Neuronal stem cell (in vitro differentiated cells): ENCODE measurements at regions not wholly inside any gene's neighbourhood (a gene's known extent, or its start where the extent isn't known, plus 50 kb on each side); places are given as distances from the start of the nearest gene placed in this dataset.

ENCODE experiments used
- DNase-seq: peaks from one replicate; pipeline ENCODE4 v3.0.0-alpha.2; 2013; ENCODE audit warnings: low spot score
- H2AFZ ChIP-seq: one replicate; pipeline ENCODE4 v1.6.1; 2013; ENCODE audit warnings: mild to moderate bottlenecking, low read length, inconsistent platforms
- H2AK5ac ChIP-seq: 2 replicates; pipeline ENCODE4 v1.6.1; 2013; ENCODE audit warnings: low read depth, mild to moderate bottlenecking, inconsistent platforms, low read length, moderate library complexity, mixed read lengths
- H2BK120ac ChIP-seq: 2 replicates; pipeline ENCODE4 v1.6.1; 2013; ENCODE audit warnings: low read depth, mild to moderate bottlenecking, inconsistent platforms, low read length, moderate library complexity, mixed read lengths
- H2BK12ac ChIP-seq: one replicate; pipeline ENCODE4 v1.6.1; 2013; ENCODE audit warnings: low read length, inconsistent platforms
- H2BK15ac ChIP-seq: 2 replicates; pipeline ENCODE4 v1.6.1; 2013; ENCODE audit warnings: mild to moderate bottlenecking, low read length, inconsistent platforms, mixed read lengths
- H2BK5ac ChIP-seq: one replicate; pipeline ENCODE4 v1.6.1; 2013; ENCODE audit warnings: inconsistent platforms, mild to moderate bottlenecking, low read length, moderate library complexity
- H3K14ac ChIP-seq: one replicate; pipeline ENCODE4 v1.6.1; 2013; ENCODE audit warnings: low read length, inconsistent platforms
- H3K18ac ChIP-seq: 2 replicates; pipeline ENCODE4 v1.6.1; 2013; ENCODE audit warnings: low read length, inconsistent platforms
- H3K23ac ChIP-seq: 2 replicates; pipeline ENCODE4 v1.6.1; 2013; ENCODE audit warnings: low read depth, mild to moderate bottlenecking, mixed read lengths, low read length, inconsistent platforms; ENCODE audit not compliant: poor library complexity
- H3K27ac ChIP-seq: replicated peaks from 3 replicates; pipeline ENCODE4 v1.5.1; 2013; ENCODE audit warnings: low read length, inconsistent platforms
- H3K27me3 ChIP-seq, 3 experiments: 2 replicates each; pipeline ENCODE4 v1.6.1; 2013; ENCODE audit warnings: low read length in 3 of 3, mild to moderate bottlenecking in 2 of 3, inconsistent platforms in 1 of 3, low read depth in 1 of 3, mixed read lengths in 1 of 3, moderate library complexity in 1 of 3; ENCODE audit not compliant: control insufficient read depth in 3 of 3, insufficient read depth in 3 of 3
- H3K36me3 ChIP-seq, 2 donors: replicated peaks in 1 of 2; 2 replicates each; pipeline ENCODE4 v1.6.1; 2013; ENCODE audit warnings: low read length in 2 of 2; ENCODE audit not compliant: control insufficient read depth in 2 of 2, insufficient read depth in 2 of 2
- H3K4ac ChIP-seq: 2 replicates; pipeline ENCODE4 v1.6.1; 2013; ENCODE audit warnings: inconsistent platforms, mild to moderate bottlenecking, low read length, moderate library complexity
- H3K4me1 ChIP-seq, 2 donors: 1 replicate in 1 of 2; 2 replicates in 1 of 2; pipeline ENCODE4 v1.6.1; 2013; ENCODE audit warnings: low read length in 2 of 2, low read depth in 1 of 2; ENCODE audit not compliant: control insufficient read depth in 2 of 2, insufficient read depth in 1 of 2
- H3K4me2 ChIP-seq: one replicate; pipeline ENCODE4 v1.6.1; 2013; ENCODE audit warnings: mild to moderate bottlenecking, low read length, inconsistent platforms; ENCODE audit not compliant: insufficient read depth, poor library complexity, severe bottlenecking
- H3K4me3 ChIP-seq, 2 donors: 2 replicates each; pipeline ENCODE4 v1.5.1; 2013; ENCODE audit warnings: low read length in 2 of 2, mild to moderate bottlenecking in 2 of 2, inconsistent platforms in 1 of 2, moderate library complexity in 1 of 2
- H3K79me1 ChIP-seq: one replicate; pipeline ENCODE4 v1.6.1; 2013; ENCODE audit warnings: low read depth, mild to moderate bottlenecking, inconsistent platforms, low read length, moderate library complexity
- H3K9ac ChIP-seq: one replicate; pipeline ENCODE4 v1.6.1; 2013; ENCODE audit warnings: mild to moderate bottlenecking, low read depth, low read length, inconsistent platforms; ENCODE audit not compliant: poor library complexity
- H3K9me3 ChIP-seq, 2 donors: replicated peaks in 1 of 2; 2 replicates each; pipeline versions ENCODE3 to v1.6.1; 2013; ENCODE audit warnings: low read length in 2 of 2, mild to moderate bottlenecking in 2 of 2, inconsistent platforms in 1 of 2, low read depth in 1 of 2, mixed read lengths in 1 of 2, moderate library complexity in 1 of 2; ENCODE audit not compliant: control insufficient read depth in 2 of 2, insufficient read depth in 1 of 2
- H4K8ac ChIP-seq: one replicate; pipeline ENCODE4 v1.6.1; 2013; ENCODE audit warnings: low read depth, mild to moderate bottlenecking, inconsistent platforms, low read length, moderate library complexity
- H4K91ac ChIP-seq: one replicate; pipeline ENCODE4 v1.6.1; 2013; ENCODE audit warnings: low read length, low read depth, mild to moderate bottlenecking, inconsistent platforms; ENCODE audit not compliant: poor library complexity
- WGBS, 2 donors: extraction: QIAGEN DNeasy Blood & Tissue Kit; methylation state at CpG; one replicate each; pipeline ENCODE4 v1.1.7; 2013; ENCODE audit warnings: missing lambda C conversion rate in 2 of 2, mixed read lengths in 1 of 2; ENCODE audit not compliant: insufficient read length in 2 of 2, insufficient replicate concordance in 1 of 2; ENCODE audit errors: extremely low coverage in 2 of 2; 5-methylcytosine and 5-hydroxymethylcytosine counted together

GRCh38 chr1:4137621-4138415 is 237.7 kb upstream of the C1orf174 start:
- no peak overlapping the region for H2BK12ac ChIP-seq
- WGBS, 2 donors, result no CpG with 5 or more reads among the region's 14 CpGs
- H2AFZ ChIP-seq, result no peak overlapping the region
- H3K4me1 ChIP-seq, result peaks cover 0 to 11% of the 10 kb centered on the region in 2 donors
- no peak overlapping the region for H3K4me2 ChIP-seq
- H3K27me3 ChIP-seq, result no peaks in the 10 kb centered on the region
- no peak overlapping the region for H3K4ac ChIP-seq
- DNase-seq, result no peak
- no peaks in the 10 kb centered on the region for H3K36me3 ChIP-seq
- no peak overlapping the region for H3K27ac ChIP-seq
- H3K23ac ChIP-seq, result no peak overlapping the region
- no peak overlapping the region for H4K8ac ChIP-seq
- H2BK5ac ChIP-seq, result no peak overlapping the region
- peak overlapping the region; percentile 78 for H3K18ac ChIP-seq
- no peaks in the 10 kb centered on the region for H3K79me1 ChIP-seq
- H4K91ac ChIP-seq, result no peak overlapping the region
- H3K14ac ChIP-seq, result no peak overlapping the region
- peak overlapping the region; percentile 68 for H2AK5ac ChIP-seq
- H2BK15ac ChIP-seq, result peak overlapping the region; percentile 51
- H3K9me3 ChIP-seq, result peaks cover 0 to 3% of the 10 kb centered on the region in 2 donors
- peak overlapping the region; percentile 39 for H3K9ac ChIP-seq
- H2BK120ac ChIP-seq, result no peak overlapping the region
- H3K4me3 ChIP-seq, result no peak overlapping the region

DNA sequence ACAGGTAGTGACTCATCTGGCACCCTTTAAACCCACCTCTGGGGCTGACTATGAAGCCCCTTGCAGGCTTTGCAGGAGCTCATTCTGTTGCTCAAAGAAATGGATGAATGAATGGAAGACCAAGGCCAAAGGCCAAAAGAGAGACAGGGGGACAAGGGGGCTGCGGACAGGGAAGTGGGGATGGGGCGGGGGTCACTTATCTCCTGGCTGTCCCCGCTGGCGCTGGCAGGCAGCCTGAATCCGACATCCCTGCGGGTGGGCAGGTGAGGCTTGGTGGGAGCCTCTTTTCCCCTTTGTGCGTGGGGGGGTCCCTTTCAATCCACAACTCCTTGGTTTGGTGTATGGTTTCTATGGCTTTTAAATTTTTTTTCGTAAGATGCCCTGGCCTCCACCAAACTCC is 239.6 kb upstream of the C1orf174 start:
- H2AFZ ChIP-seq, result no peak overlapping the region
- WGBS, 2 donors, result no CpG with 5 or more reads among the region's 8 CpGs
- no peaks in the 10 kb centered on the region for H3K27me3 ChIP-seq
- H2BK15ac ChIP-seq, result no peak overlapping the region
- H3K9ac ChIP-seq, result no peak overlapping the region
- no peak overlapping the region for H2BK120ac ChIP-seq
- H3K9me3 ChIP-seq, result peaks cover 0 to 3% of the 10 kb centered on the region in 2 donors
- no peak overlapping the region for H3K4ac ChIP-seq
- H3K4me3 ChIP-seq, result no peak overlapping the region
- H3K4me1 ChIP-seq, result peaks cover 0 to 12% of the 10 kb centered on the region in 2 donors
- H3K18ac ChIP-seq, result no peak overlapping the region
- no peak overlapping the region for H4K8ac ChIP-seq
- H3K4me2 ChIP-seq, result no peak overlapping the region
- H2BK5ac ChIP-seq, result no peak overlapping the region
- no peak overlapping the region for H2BK12ac ChIP-seq
- no peak overlapping the region for H3K14ac ChIP-seq
- no peaks in the 10 kb centered on the region for H3K79me1 ChIP-seq
- no peaks in the 10 kb centered on the region for H3K36me3 ChIP-seq
- peak overlapping the region; percentile 50 for H2AK5ac ChIP-seq
- H4K91ac ChIP-seq, result no peak overlapping the region
- no peak overlapping the region for H3K27ac ChIP-seq
- H3K23ac ChIP-seq, result no peak overlapping the region
- no peak for DNase-seq

DNA sequence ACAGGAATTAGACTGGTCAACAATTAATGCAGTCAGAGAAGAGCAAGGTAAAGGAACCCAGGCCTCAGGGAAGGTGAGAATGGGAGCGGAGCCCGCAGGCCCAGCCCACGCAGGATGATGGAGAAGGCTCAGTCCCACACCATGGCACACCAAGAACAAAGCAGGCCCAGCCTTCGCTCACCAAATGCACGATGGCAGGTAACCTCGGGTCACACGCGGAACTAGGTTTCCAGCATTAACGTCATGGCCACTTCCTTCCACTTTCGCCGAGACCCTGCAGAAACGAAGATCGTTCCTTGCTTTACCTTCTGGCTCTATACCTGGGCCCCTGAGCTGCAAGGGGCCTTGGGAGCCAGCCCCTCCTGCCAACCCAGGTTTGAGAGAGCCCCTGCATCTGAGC is 240.2 kb upstream of the C1orf174 start:
- DNase-seq, result no peak
- peaks cover 0 to 3% of the 10 kb centered on the region in 2 donors for H3K9me3 ChIP-seq
- no peak overlapping the region for H3K4me3 ChIP-seq
- H3K14ac ChIP-seq, result no peak overlapping the region
- no peak overlapping the region for H2AK5ac ChIP-seq
- no peak overlapping the region for H2BK12ac ChIP-seq
- no peak overlapping the region for H2BK15ac ChIP-seq
- H3K79me1 ChIP-seq, result no peaks in the 10 kb centered on the region
- H3K9ac ChIP-seq, result no peak overlapping the region
- no CpG with 5 or more reads among the region's 13 CpGs for WGBS, 2 donors
- no peak overlapping the region for H3K23ac ChIP-seq
- no peaks in the 10 kb centered on the region for H3K27me3 ChIP-seq
- no peak overlapping the region for H3K4me2 ChIP-seq
- no peak overlapping the region for H2BK5ac ChIP-seq
- no peak overlapping the region for H3K4ac ChIP-seq
- H3K4me1 ChIP-seq, result peaks cover 0 to 12% of the 10 kb centered on the region in 2 donors
- H4K91ac ChIP-seq, result no peak overlapping the region
- no peak overlapping the region for H2BK120ac ChIP-seq
- H2AFZ ChIP-seq, result no peak overlapping the region
- no peak overlapping the region for H3K18ac ChIP-seq
- no peak overlapping the region for H4K8ac ChIP-seq
- no peak overlapping the region for H3K27ac ChIP-seq
- no peaks in the 10 kb centered on the region for H3K36me3 ChIP-seq

DNA sequence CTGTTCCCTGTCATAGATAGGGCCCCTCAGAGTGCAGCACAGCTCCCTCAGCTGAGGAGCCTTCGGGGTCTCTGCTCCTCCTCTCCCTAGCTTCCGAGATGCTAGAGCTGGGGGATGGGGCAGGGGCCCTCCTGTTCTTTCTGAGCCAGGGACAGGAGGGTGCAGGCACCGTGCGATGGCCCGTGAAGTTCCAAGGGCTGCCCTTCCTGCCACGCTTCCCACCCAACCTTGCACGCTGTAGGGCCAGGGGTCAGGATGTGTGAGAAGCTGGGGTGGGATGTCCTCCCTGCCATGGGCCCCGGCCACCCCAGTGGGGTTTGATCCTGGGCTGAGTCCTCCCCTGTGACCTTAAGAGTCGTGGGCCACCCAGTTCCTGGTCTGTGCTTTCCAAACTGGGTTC is 240.7 kb upstream of the C1orf174 start:
- H3K4ac ChIP-seq, result no peak overlapping the region
- H3K79me1 ChIP-seq, result no peaks in the 10 kb centered on the region
- H4K91ac ChIP-seq, result no peak overlapping the region
- H3K4me2 ChIP-seq, result no peak overlapping the region
- no peak overlapping the region for H2BK5ac ChIP-seq
- no peak overlapping the region for H2AK5ac ChIP-seq
- H2AFZ ChIP-seq, result no peak overlapping the region
- H2BK120ac ChIP-seq, result no peak overlapping the region
- H3K23ac ChIP-seq, result no peak overlapping the region
- H3K4me1 ChIP-seq, result peaks cover 0 to 12% of the 10 kb centered on the region in 2 donors
- no peaks in the 10 kb centered on the region for H3K36me3 ChIP-seq
- H2BK15ac ChIP-seq, result no peak overlapping the region
- no peak overlapping the region for H2BK12ac ChIP-seq
- H3K9ac ChIP-seq, result no peak overlapping the region
- WGBS, 2 donors, result no CpG with 5 or more reads among the region's 9 CpGs
- no peak overlapping the region for H3K4me3 ChIP-seq
- no peak for DNase-seq
- H3K27ac ChIP-seq, result no peak overlapping the region
- no peaks in the 10 kb centered on the region for H3K27me3 ChIP-seq
- no peak overlapping the region for H3K14ac ChIP-seq
- H3K18ac ChIP-seq, result no peak overlapping the region
- no peak overlapping the region for H4K8ac ChIP-seq
- peaks cover 0 to 3% of the 10 kb centered on the region in 2 donors for H3K9me3 ChIP-seq
